ENCODE measurements at regions not wholly inside any gene's neighbourhood (a gene's known extent, or its start where the extent isn't known, plus 50 kb on each side); places are given as distances from the start of the nearest gene placed in this dataset.

GRCh38 chr9:11743356-11743755 lies 949.8 kb upstream of the TYRP1 start:
- H3K4me3 ChIP-seq (ENCODE audit: low read length) = no peak overlapping the region
- no peak for DNase-seq (ENCODE audit: low read depth, low spot score)

- no peak overlapping the region for H3K4me3 ChIP-seq (ENCODE audit: low read length)
- no peak for DNase-seq (ENCODE audit: low read depth, low spot score)
Measured at GRCh38 chr9:11749396-11749795, 943.8 kb upstream of the TYRP1 start.

GRCh38 chr9:11755951-11756350 lies 937.2 kb upstream of the TYRP1 start:
- no peak for DNase-seq (ENCODE audit: low read depth, low spot score)
- H3K4me3 ChIP-seq (ENCODE audit: low read length) = no peak overlapping the region

GRCh38 chr9:11757408-11757807 lies 935.8 kb upstream of the TYRP1 start:
- H3K4me3 ChIP-seq (ENCODE audit: low read length) = no peak overlapping the region
- no peak for DNase-seq (ENCODE audit: low read depth, low spot score)

- no peak overlapping the region for H3K4me3 ChIP-seq (ENCODE audit: low read length)
- no peak for DNase-seq (ENCODE audit: low read depth, low spot score)
Measured at GRCh38 chr9:11758016-11758415, 935.2 kb upstream of the TYRP1 start.

- no peak for DNase-seq (ENCODE audit: low read depth, low spot score)
- H3K4me3 ChIP-seq (ENCODE audit: low read length) = no peak overlapping the region
Measured at GRCh38 chr9:11779971-11780370, 913.2 kb upstream of the TYRP1 start.

- H3K4me3 ChIP-seq (ENCODE audit: low read length) = no peak overlapping the region
- DNase-seq (ENCODE audit: low read depth, low spot score) = no peak
Measured at GRCh38 chr9:11792870-11793269, 900.3 kb upstream of the TYRP1 start.

GRCh38 chr9:11794984-11795383 lies 898.2 kb upstream of the TYRP1 start:
- no peak for DNase-seq (ENCODE audit: low read depth, low spot score)
- H3K4me3 ChIP-seq (ENCODE audit: low read length) = no peak overlapping the region

- no peak overlapping the region for H3K4me3 ChIP-seq (ENCODE audit: low read length)
- no peak for DNase-seq (ENCODE audit: low read depth, low spot score)
Measured at GRCh38 chr9:11805969-11806368, 887.2 kb upstream of the TYRP1 start.

GRCh38 chr9:11821306-11821975 lies 871.7 kb upstream of the TYRP1 start:
- DNase-seq (ENCODE audit: low read depth, low spot score) = no peak
- no peak overlapping the region for H3K4me3 ChIP-seq (ENCODE audit: low read length)

GRCh38 chr9:11828201-11828600 lies 865.0 kb upstream of the TYRP1 start:
- no peak for DNase-seq (ENCODE audit: low read depth, low spot score)
- H3K4me3 ChIP-seq (ENCODE audit: low read length) = no peak overlapping the region

- no peak overlapping the region for H3K4me3 ChIP-seq (ENCODE audit: low read length)
- DNase-seq (ENCODE audit: low read depth, low spot score) = no peak
Measured at GRCh38 chr9:11833056-11833455, 860.1 kb upstream of the TYRP1 start.

GRCh38 chr9:11868795-11869194 lies 824.4 kb upstream of the TYRP1 start:
- no peak overlapping the region for H3K4me3 ChIP-seq (ENCODE audit: low read length)
- DNase-seq (ENCODE audit: low read depth, low spot score) = no peak

GRCh38 chr9:11871852-11872251 lies 821.3 kb upstream of the TYRP1 start:
- DNase-seq (ENCODE audit: low read depth, low spot score) = no peak
- H3K4me3 ChIP-seq (ENCODE audit: low read length) = no peak overlapping the region

- no peak overlapping the region for H3K4me3 ChIP-seq (ENCODE audit: low read length)
- DNase-seq (ENCODE audit: low read depth, low spot score) = no peak
Measured at GRCh38 chr9:11872471-11872870, 820.7 kb upstream of the TYRP1 start.

- no peak for DNase-seq (ENCODE audit: low read depth, low spot score)
- H3K4me3 ChIP-seq (ENCODE audit: low read length) = no peak overlapping the region
Measured at GRCh38 chr9:11874414-11874813, 818.8 kb upstream of the TYRP1 start.

GRCh38 chr9:11892401-11892800 lies 800.8 kb upstream of the TYRP1 start:
- no peak for DNase-seq (ENCODE audit: low read depth, low spot score)

GRCh38 chr9:11893331-11893730 lies 799.9 kb upstream of the TYRP1 start:
- no peak overlapping the region for H3K4me3 ChIP-seq (ENCODE audit: low read length)
- no peak for DNase-seq (ENCODE audit: low read depth, low spot score)

More at GRCh38 chr9:11892401-11892800, 800.8 kb upstream of the TYRP1 start:
- H3K4me3 ChIP-seq (ENCODE audit: low read length) = no peak overlapping the region

- no peak for DNase-seq (ENCODE audit: low read depth, low spot score)
- no peak overlapping the region for H3K4me3 ChIP-seq (ENCODE audit: low read length)
Measured at GRCh38 chr9:11894136-11894535, 799.0 kb upstream of the TYRP1 start.

- no peak for DNase-seq (ENCODE audit: low read depth, low spot score)
- H3K4me3 ChIP-seq (ENCODE audit: low read length) = no peak overlapping the region
Measured at GRCh38 chr9:11902610-11903009, 790.6 kb upstream of the TYRP1 start.

- no peak overlapping the region for H3K4me3 ChIP-seq (ENCODE audit: low read length)
- no peak for DNase-seq (ENCODE audit: low read depth, low spot score)
Measured at GRCh38 chr9:11915699-11916098, 777.5 kb upstream of the TYRP1 start.

All from Jurkat, Clone E6-1 (cell line).